NT2/D1 (cell line): ENCODE measurements at regions not wholly inside any gene's neighbourhood (a gene's known extent, or its start where the extent isn't known, plus 50 kb on each side); places are given as distances from the start of the nearest gene placed in this dataset.

Experiments used
- SUZ12 ChIP-seq: IDR thresholded peaks from 2 replicates; pipeline ENCODE4 v1.6.1; 2011; ENCODE audit not compliant: insufficient read length, insufficient read depth; ENCODE audit errors: extremely low read depth
- YY1 ChIP-seq: IDR thresholded peaks from 2 replicates; pipeline ENCODE4 v1.6.1; 2011; ENCODE audit not compliant: insufficient read length, insufficient read depth
- ZNF274 ChIP-seq: IDR thresholded peaks from 2 replicates; pipeline ENCODE4 v1.6.1; 2011; ENCODE audit warnings: mild to moderate bottlenecking, low read depth, low read length

DNA sequence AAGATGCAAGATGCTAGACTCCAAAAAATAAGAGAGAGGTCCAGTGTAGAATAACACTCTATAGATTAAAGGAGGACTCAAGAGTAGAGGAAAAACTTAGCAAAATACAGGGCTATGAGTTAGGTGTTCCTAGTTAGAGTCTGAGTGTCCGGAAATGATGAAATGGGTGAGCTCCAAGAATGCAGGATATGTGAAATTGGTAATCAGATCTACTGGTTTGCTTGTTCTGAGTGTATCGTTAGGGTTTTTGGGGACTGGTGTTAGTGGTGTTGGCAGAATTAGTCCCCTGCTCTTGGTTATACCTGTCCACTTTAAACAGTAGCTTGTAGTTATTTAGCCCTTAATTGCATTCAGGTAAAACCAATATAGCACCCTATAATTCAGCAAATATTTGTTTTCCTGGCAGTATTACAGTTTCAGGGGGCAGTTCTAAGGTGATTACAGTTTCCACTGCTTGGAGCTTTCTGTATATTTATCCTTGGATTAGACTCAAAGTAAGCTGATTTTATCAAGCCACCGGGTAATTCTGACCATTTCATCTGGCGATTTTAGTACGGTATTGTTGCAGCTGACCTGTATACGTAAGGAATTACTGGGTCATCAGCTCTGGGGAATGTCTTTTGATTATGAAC, 332.7 kb downstream of the CHRM3 start:
- no peak for TF ChIP-seq ZNF274
- TF ChIP-seq YY1 = no peak
- no peak for TF ChIP-seq SUZ12
